ENCODE measurements at regions not wholly inside any gene's neighbourhood (a gene's known extent, or its start where the extent isn't known, plus 50 kb on each side); places are given as distances from the start of the nearest gene placed in this dataset.

DNA sequence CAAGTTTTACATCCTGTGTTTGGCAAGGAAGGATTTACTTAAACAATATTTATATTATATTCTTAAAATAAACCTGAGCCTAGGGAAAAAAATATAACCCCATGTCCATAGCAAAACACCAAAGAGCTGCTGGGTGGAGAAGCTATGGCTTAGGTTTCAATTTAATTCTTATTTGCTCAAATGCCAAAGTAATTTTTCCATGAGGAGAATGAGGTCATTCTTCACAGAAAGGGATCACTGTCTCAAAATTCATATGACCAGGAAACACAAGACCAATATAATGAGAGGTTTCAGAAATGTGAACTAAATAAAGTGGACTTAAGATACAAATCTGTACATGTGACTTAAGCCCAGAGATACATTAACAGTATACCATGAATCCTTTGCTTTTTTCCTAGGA lies 195.0 kb downstream of the PHLDA1 start:
- no peak for DNase-seq (ENCODE audit: low spot score)

DNA sequence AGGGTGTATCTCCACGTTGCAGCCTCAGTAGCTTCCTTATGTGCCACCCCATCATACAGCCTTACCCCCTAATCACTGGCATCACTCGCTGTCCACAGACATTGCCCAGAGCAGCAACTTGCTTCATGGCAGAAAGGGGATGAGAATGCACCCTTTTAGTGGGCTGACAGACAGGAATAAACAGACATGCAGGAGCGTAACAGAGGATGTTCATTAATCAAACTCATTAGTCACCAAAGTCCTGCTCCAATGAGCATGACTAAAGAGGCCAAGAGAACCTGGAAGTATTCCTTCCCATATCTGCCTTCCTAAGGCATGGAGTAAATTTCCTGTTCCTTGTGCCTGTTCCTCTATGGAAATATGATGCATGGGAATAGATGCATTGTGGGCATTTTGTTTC lies 197.0 kb downstream of the PHLDA1 start:
- DNase-seq (ENCODE audit: low spot score): no peak

DNA sequence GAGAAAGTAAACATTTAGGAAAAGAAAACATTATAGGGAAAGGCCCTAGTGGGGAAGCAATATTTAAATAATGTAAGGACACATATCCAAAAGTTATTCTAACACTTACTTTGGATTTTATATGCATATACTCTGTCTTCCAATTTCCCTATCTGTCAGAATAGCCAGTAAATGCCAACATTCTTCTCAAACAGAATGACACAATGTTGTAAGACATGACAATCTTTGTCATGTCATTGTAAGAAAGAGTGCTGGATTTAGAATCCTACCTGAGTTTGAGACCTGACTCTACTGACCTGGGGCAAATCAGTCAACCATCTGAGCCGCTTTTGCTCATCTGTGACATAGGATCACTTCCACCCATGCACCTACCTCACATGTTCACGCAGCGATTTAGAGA lies 198.3 kb downstream of the PHLDA1 start:
- no peak for DNase-seq (ENCODE audit: low spot score)

DNA sequence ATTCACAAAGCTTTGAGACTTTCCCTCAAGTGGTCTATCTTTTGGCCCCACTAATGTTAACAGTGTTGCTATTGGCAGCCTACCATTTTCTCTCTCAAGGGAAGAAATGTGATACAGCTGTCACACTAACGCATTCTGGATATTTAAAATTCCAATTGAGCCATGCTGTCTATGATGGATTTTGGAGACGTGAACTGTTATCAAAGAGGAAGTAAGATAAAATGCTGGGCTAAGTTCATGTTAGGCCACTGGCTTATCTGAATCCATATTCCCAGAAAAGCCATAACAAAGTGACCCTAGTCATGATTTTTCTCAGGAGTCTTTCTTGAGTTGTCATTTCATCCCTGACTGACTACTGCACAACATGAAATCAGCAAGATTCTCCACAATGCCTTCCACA lies 200.2 kb downstream of the PHLDA1 start:
- DNase-seq (ENCODE audit: low spot score): no peak

DNA sequence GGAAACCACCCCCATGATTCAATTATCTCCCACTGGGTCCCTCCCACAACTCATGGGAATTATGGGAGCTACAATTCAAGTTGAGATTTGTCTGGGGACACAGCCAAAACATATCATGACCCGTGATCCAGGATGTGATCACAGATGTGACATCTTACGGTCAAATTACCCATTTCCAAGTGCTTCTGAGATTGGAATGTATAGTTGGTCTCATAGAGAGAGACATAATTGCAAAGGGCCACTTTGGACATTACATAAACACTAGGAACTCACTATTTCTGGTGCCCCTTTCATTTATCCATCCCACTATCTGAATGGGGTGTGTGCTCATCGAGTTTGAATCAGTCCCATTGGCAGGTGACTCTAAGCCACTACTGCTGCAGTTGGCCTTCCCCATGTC lies 204.5 kb downstream of the PHLDA1 start:
- no peak for DNase-seq (ENCODE audit: low spot score)

DNA sequence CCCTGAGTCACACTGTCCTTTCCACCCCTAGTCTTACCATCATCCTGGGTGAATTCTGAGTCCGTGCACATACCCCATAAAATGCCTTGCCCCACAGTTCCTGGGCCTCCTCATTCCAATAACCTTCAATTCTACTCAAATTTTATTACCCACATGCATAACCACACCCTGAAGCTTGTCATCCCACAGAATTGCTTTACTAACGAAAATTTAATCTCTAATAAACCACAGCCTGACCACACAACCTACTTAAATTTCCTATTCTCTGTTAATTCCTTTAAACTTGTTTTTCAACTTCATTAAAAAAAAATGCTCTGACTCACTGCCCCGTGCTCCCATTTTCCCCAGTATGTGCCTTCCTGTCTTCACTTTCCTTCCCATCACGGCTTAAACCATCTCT lies 205.9 kb downstream of the PHLDA1 start:
- DNase-seq (ENCODE audit: low spot score): no peak

DNA sequence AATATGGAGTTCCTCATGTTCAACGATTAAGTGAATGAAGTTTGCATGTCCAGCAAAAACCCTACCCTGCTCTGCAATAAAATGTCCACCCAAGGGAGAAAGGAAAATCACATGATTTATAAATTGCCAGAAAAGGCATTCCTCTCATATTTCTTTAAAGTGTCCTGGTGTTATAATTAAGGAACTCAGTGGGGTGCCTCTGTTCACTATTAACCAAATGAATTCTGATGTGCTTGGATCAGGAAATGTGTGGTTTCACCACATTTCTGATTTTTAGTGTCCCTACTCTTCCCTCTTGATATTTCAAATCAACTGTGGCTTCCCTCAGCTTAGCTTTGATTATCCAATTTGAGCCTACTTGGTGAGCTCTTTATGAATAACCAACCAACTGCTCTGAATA lies 208.1 kb downstream of the PHLDA1 start:
- no peak for DNase-seq (ENCODE audit: low spot score)

DNA sequence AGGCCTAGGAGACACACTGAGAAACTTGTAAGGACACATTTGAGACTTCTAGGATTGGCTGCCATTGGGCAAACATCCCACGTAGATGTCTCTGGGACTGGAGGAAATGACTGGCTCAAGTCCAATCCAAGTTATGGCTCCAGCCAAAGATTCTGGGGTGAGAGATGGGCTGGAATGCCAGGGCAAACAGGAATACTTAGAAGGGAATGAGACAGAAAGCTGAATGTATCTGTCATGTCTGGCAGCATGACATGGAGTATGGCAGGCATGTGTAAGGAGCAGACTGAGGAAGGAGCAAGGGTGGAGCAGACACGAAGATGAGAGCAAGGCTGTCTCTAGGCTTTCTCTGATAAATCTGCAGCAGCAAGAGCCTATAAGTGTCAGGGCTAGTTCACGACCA lies 209.2 kb downstream of the PHLDA1 start:
- no peak for DNase-seq (ENCODE audit: low spot score)

DNA sequence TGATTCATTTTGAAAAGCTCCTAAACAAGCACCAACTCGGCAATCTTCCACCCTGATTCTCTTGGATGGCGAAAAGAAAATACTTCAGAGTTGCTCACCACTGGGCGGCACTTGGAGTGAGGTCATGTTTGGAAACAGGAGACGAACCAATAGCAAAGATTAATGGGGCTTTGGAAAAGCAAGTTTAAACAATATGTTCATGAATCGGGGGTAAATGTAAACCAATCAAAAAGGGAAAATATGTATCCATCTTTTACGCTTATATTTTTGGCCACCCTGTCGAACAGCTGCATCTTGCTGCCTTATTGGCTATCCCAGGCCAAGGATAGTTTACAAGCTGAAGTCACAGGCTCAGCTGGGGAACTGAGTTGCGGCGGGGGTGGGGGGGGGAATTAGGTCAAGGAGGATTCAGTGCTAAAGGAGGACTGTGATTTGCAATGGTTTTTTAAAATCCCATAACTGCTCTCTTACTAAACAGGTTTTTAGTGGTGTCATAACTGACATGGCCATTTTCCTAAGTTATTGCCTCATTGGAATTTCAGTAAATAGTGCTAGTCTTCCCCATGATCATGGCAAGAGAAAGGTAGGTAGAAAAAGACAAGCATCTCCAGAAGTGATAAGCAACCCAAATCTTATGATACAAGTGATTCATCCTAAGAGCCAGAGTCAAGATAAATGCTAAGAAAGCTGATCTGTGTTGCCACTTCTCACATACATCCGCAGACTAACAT lies 210.6 kb downstream of the PHLDA1 start:
- DNase-seq (ENCODE audit: low spot score): peak; percentile 18

DNA sequence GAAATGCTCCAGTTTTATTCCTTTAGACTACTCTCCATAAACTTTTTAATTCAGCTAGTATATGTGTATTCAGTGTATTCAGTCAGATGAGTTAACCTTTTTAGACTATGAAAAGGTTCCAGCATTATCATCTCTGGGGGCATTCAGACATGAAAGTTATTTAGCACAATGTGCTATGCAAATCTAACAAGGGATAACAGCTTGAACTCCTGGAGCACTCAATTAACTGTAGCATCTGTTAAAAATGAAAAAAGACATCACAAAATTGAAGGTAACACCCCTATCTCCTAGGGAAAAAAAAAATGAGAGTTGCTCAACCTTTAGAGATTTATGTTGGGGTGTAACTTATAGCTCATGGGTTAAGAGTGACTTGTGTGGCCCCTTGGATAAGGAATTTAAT lies 211.5 kb downstream of the PHLDA1 start:
- no peak for DNase-seq (ENCODE audit: low spot score)

DNA sequence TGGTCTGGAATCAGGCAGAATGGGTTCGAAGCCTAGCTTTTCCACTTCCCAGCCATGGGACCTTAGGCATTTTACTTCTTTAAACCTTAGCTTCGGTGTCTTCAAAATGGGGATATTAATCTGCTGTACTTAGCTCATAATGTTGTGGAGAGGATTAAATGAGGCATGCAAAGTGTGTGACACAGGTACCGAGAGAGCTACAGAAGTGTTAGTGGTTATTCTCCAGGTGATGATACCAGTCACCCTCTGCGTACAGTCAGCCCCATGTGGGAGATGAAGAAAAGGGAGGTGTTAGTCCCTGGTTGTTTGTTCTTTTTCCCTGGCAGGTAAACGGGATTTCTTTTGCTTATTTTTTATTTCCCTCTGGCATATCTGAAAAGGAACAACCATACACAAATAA lies 212.1 kb downstream of the PHLDA1 start:
- DNase-seq (ENCODE audit: low spot score): no peak

DNA sequence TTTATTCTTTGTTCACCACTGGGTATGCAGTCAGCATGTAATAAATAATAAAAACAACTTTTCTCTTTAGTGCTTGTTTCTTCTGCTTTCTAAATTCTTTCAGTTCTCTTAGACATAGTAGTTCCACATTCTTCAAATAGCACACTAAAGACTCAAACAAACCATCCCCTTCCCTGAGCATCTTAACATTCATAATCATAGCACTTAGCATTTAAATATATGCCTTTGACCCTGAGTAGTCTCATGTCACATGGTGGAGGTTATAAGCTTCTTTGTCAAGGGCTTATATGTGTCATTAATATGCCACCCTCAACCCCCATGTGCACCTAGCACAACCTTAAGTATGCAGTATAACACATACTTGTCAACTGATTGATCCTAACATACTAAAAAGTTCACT lies 212.7 kb downstream of the PHLDA1 start:
- DNase-seq (ENCODE audit: low spot score): no peak

DNA sequence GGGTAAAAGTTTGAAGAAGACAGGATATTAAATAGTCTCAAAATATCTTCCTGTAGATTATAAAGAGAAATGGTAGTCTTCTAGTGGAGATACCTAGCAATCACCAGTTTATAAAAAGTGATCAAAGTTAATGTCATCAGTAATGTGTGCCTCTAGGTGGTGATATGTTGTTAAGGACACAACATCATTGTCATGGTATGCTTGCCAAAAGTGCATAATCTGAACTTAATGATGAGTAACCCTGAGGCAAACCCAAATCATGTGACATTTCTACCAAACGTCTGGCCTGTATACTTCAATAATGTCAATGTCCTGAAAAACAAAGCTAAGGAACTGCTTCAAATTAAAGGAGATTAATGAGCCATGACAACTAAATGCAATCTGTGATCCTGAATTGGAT lies 214.7 kb downstream of the PHLDA1 start:
- DNase-seq (ENCODE audit: low spot score): no peak

DNA sequence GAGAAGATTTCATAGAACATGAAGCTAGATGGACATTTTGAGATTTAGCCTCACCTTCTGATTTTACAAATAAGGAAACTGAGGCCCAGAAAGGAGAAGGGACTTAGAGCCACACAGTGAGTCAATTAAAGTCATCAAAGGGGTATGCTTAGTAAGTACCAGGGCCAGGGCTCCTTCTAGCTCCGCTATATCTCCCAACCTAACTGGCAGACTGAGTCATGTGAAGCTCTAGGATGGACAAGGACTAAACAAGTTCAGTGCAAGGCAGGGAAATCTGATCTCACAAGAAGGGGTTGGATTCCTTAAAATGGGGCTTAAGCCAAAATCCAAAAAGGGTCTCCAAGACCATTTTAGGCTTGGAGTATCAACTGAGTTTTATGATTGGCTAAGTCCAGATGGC lies 215.8 kb downstream of the PHLDA1 start:
- no peak for DNase-seq (ENCODE audit: low spot score)

DNA sequence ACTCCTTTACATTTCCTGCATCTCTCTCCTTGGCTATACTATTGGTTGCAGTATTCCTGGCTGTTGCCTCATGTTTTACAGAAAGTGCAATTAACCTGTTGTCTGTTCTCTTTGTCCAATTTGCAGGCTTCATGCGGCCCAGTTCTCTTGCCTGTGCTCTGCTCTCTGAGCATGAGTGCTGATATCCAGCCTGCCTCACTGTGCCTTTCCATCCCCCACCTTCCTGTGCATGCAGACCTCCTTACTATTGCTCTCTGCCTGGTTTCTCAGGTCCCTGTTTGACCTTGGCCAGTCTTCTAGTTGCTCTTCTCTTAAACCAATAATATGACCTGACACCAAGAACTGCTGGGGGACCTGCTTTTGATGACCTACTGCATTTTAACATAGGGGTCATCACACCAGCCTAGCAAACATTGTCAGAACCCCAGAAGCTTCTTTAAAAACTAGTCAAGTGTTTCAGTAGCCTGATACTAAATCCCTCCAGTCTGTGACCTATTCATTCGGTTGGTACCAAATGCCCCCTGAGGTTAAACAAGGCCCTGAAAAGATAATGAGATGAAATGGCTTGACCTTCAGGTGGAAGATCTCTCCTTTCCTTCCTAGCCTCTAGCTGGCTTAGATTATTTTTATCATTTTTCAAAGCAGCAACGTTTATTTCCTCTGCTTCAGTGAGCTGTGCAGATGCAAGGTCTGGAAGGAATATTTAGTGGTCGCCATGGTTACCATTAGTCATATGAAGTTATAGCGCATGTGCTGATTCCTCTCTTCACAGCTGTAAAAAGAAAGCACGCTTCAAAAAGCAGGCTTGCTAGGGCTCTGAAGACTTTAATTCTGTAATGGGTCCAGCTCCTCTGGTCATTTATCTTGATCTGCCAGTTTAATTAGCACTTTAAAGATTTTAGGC lies 216.5 kb downstream of the PHLDA1 start:
- peak; percentile 37 for DNase-seq (ENCODE audit: low spot score)

DNA sequence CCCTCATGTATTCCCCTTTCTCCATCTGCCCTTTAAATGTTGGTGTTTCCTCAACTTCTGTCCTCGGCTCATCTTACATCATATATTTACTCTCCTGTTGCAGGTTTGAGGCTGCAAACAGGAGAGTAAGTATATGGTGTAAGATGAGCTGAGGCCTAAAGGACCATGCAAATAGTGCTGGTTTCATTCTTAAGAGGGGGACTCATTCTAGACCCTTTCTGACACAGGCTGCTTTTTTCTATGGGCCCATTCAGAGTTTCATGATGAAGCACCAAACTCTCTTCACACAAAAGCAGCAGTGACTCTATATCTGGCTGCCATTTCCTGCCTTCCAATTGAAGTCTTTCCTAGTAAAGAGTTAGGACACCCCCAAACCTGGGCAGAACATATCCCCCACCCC lies 218.5 kb downstream of the PHLDA1 start:
- DNase-seq (ENCODE audit: low spot score): no peak

DNA sequence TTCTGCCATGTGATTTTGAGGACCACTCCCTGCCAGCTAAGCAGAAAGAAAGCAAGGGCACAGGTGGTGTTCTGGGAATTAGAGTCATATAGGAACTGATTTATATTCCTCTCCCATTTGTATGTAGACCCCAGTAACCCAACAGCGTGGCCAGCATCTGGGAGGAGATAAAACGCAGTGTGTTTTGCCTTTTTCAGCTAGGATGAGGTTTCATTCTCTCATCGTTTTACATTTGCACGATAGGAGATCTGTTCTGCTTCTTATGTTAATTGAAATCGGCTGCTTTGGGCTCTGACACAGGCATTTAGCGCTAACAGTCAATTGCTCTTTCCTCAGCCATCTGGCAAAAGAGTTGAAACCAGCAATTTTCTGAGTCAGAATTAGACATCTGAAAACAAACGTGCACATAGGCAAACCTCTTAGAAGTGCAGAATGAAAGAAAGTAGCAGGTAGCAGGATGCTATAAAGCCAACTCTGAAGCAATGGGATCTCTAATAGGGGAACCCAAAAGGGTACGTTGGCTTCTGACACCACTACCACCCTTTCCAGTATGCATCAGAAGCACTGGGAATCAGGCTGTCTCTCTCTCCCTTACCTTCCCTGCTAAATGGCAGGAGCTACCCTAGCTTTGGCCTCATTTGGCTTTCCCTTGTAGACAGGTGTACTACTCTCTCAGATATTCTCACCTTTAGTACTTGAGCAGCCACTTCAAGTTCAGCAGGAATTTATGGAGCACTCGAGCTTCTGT lies 219.1 kb downstream of the PHLDA1 start:
- peak; percentile 32 for DNase-seq (ENCODE audit: low spot score)

DNA sequence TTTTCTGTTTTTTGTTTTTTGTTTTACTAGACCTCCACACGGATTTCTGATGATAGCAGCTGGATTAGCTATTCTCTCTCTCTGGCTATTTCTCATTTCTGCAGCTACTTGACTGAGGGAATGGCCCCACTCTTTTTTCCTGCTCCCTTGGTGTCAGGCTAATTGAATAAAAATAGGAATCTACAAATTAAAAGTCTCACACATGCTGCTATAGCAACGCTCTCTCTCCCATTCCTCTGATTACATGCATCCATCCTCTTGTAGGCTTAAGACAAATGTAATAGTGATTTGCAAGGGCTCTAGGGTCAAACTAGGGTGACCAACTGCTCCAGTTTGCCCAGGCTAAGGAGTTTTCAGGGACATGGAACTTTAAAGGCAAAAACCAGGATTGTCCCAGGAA lies 221.8 kb downstream of the PHLDA1 start:
- no peak for DNase-seq (ENCODE audit: low spot score)

DNA sequence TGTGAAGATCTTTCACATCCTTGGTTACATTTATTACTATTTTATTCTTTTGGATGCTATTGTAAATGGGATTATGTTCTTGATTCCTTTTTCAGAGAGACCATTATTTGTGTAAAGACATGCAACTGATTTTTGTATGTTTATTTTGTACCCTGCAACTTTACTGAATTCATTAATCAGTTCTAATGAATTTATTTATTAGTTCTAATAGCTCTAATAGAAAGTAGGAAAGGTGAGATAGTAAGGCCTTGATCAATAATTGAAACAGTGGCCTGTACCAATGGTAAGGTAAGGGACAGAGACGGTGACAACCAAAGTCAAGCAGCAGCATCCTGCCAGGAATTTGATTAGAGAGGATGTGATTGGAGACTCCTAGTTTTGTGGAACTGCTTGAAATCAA lies 224.1 kb downstream of the PHLDA1 start:
- no peak for DNase-seq (ENCODE audit: low spot score)

DNA sequence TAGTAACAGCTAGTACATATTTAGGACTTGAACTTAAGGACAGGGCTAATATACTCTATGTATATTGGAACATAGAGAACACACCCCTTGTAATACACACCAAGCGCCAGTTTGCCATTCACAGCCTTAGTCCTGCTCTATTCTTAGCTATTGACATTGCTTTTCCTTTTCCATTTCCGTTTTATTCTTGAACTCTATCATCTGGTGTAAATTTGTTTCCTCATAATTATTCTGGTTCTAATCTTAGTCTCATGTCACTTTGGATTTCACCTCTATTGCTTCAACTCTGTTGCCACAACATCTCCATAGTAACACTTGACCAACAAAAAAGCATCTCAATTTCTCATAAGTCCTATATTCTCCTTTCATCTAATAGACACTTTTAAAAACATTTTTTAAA lies 225.7 kb downstream of the PHLDA1 start:
- no peak for DNase-seq (ENCODE audit: low spot score)

DNA sequence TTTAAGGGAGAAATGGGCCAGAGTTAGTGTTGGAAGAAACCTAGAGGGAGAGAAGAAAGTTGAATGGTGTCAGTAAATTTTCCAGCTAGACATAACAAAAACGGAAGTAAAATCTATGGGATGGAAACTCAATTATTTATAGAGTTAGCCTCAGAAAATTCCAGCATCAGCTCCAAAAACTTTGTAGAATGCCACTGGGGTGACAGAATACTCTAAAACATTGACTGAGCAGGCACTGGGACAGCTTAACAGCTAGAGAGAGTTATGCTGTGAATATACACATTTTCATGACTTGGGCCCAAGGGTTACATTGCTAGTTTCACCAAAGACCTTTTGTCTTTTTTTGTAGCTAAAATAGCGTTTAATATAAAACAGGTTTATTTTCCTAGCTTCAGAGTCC lies 226.3 kb downstream of the PHLDA1 start:
- DNase-seq (ENCODE audit: low spot score): no peak

DNA sequence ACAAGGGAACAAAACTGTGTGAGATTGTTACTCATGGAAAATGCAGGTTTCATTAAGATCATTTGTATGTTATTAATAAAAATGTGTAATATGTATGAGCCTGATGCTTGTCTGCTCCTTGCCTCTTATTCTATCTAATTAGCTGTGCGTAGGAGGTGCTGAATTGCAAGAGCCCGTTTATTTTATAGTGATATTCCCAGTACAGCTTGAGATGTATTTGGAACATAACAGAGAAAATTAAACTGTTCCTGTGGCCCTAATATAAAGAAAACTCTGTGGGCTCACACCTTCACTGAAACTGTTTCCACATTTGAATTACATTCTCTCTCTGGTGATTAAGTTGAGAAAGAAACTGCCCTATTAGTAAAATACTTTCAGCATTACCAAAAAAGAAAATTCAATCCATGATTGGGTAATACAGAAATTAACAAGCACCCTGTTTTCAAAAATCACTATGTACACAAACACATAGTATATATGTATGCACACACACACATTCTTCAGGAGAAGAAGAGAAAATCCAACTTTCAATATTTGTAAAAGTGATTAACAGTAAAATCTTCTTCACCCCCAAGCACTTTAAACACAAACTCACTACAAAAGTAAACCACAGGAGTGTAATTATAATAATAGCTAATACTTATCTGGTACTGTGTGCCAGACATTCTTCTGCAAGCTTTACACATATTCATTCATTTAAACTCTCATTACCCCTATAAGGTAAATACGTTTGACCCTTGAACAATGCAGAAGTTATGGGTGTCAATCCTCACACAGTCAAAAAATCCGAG lies 233.2 kb downstream of the PHLDA1 start:
- no peak for DNase-seq (ENCODE audit: low spot score)

Data from Ammon's horn (tissue), 1 donor.